ENCODE measurements at regions not wholly inside any gene's neighbourhood (a gene's known extent, or its start where the extent isn't known, plus 50 kb on each side); places are given as distances from the start of the nearest gene placed in this dataset.

- ATAC-seq, result no peak
- no peak for TF ChIP-seq CTCF (IDR thresholded peaks at IDR 0.05)
- ChIA-PET POLR2A (interaction anchor here (0.7 kb wide), 1 partner anchor 154 kb away, joined by 3 read pairs; no protein-coding TSS in a partner anchor), CTCF (no interaction called here)
- Mint-ChIP-seq H3K9me3 (no peaks in the 10 kb centered on the region), H3K27me3 (peaks cover 1% of the 10 kb centered on the region), H3K4me1 (ENCODE audit: low read depth) (no peaks in the 10 kb centered on the region), H3K27ac (no peak overlapping the region), H3K36me3 (ENCODE audit: low read depth) (no peaks in the 10 kb centered on the region), H3K4me3 (no peak overlapping the region)
- intact Hi-C loops (cut with micrococcal nuclease), result no loop called here
- DNase-seq, result no peak
Measured at GRCh38 chr13:76053181-76053580, 417.1 kb downstream of the LMO7 start.

GRCh38 chr13:76049376-76049746 lies 413.2 kb downstream of the LMO7 start:
- CTCF ChIA-PET, result no interaction called here
- TF ChIP-seq CTCF (IDR thresholded peaks at IDR 0.05), result no peak
- POLR2A ChIA-PET, result no interaction called here
- ATAC-seq (no peak), DNase-seq (no peak)
- no peak overlapping the region for H3K27ac Mint-ChIP-seq
- no peak overlapping the region for H3K4me3 Mint-ChIP-seq
- intact Hi-C loops (cut with micrococcal nuclease), result no loop called here
- H3K36me3 Mint-ChIP-seq (ENCODE audit: low read depth), result no peaks in the 10 kb centered on the region
- H3K27me3 Mint-ChIP-seq, result peaks cover 1% of the 10 kb centered on the region
- H3K9me3 Mint-ChIP-seq, result no peaks in the 10 kb centered on the region
- no peaks in the 10 kb centered on the region for H3K4me1 Mint-ChIP-seq (ENCODE audit: low read depth)

- no peak for TF ChIP-seq CTCF (IDR thresholded peaks at IDR 0.05)
- POLR2A ChIA-PET, result no interaction called here
- Mint-ChIP-seq H3K27ac (no peak overlapping the region), H3K4me1 (ENCODE audit: low read depth) (no peaks in the 10 kb centered on the region), H3K4me3 (no peak overlapping the region), H3K9me3 (no peaks in the 10 kb centered on the region), H3K27me3 (peaks cover 1% of the 10 kb centered on the region), H3K36me3 (ENCODE audit: low read depth) (no peaks in the 10 kb centered on the region)
- CTCF ChIA-PET, result no interaction called here
- intact Hi-C loops (cut with micrococcal nuclease), result no loop called here
- no peak for ATAC-seq
- DNase-seq, result no peak
Measured at GRCh38 chr13:76048675-76049375, 412.7 kb downstream of the LMO7 start.

- TF ChIP-seq CTCF (IDR thresholded peaks at IDR 0.05), result no peak
- H3K36me3 Mint-ChIP-seq (ENCODE audit: low read depth), result no peaks in the 10 kb centered on the region
- ChIA-PET CTCF (no interaction called here), POLR2A (no interaction called here)
- no peak overlapping the region for H3K4me3 Mint-ChIP-seq
- DNase-seq, result no peak
- ATAC-seq, result no peak
- H3K9me3 Mint-ChIP-seq, result no peaks in the 10 kb centered on the region
- no peaks in the 10 kb centered on the region for H3K4me1 Mint-ChIP-seq (ENCODE audit: low read depth)
- no peak overlapping the region for H3K27ac Mint-ChIP-seq
- intact Hi-C loops (cut with micrococcal nuclease), result no loop called here
- peaks cover 1% of the 10 kb centered on the region for H3K27me3 Mint-ChIP-seq
Measured at GRCh38 chr13:76048131-76048530, 412.0 kb downstream of the LMO7 start.

GRCh38 chr13:76043874-76044273 lies 407.7 kb downstream of the LMO7 start:
- Mint-ChIP-seq H3K36me3 (ENCODE audit: low read depth) (no peaks in the 10 kb centered on the region), H3K4me1 (ENCODE audit: low read depth) (no peaks in the 10 kb centered on the region), H3K27me3 (no peaks in the 10 kb centered on the region), H3K9me3 (no peaks in the 10 kb centered on the region), H3K27ac (no peak overlapping the region), H3K4me3 (no peak overlapping the region)
- intact Hi-C loops (cut with micrococcal nuclease), result no loop called here
- ATAC-seq, result no peak
- ChIA-PET POLR2A (no interaction called here), CTCF (no interaction called here)
- DNase-seq, result no peak
- no peak for TF ChIP-seq CTCF (IDR thresholded peaks at IDR 0.05)
